ENCODE measurements at regions not wholly inside any gene's neighbourhood (a gene's known extent, or its start where the extent isn't known, plus 50 kb on each side); places are given as distances from the start of the nearest gene placed in this dataset.

GRCh38 chr9:119986205-119986604, 593.8 kb downstream of the CDK5RAP2 start:
- no peaks in the 10 kb centered on the region for H3K4me1 ChIP-seq (ENCODE audit: insufficient read depth, low read length)
- H3K27me3 Mint-ChIP-seq, result no peaks in the 10 kb centered on the region

DNA sequence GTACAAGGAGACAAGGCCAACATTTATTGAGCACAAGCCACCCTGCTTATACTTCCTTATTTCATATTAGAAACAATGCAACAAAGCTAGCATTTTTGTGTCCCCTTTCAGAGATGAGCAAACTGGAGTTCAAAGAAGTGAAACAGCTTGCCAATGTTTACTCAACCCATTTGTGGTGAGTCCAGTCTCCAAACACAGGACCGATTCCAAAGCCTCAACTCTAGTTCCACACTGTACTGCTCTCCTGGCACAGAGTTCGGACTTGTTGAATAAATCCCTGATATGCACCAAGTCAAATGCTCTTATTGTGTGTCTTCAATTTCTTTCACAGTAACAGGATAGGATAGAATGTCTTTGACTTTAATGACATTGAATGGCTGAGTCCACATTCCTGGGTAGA, 604.8 kb upstream of the BRINP1 start:
- H3K27me3 Mint-ChIP-seq, result peaks cover 2% of the 10 kb centered on the region in 2 donors

More at GRCh38 chr9:119986205-119986604, 593.8 kb downstream of the CDK5RAP2 start:
- Mint-ChIP-seq H3K27ac (no peak overlapping the region), H3K9me3 (no peaks in the 10 kb centered on the region), H3K36me3 (no peaks in the 10 kb centered on the region), H3K4me1 (no peaks in the 10 kb centered on the region), H3K4me3 (no peak overlapping the region)
- no peak overlapping the region for H3K4me3 ChIP-seq (ENCODE audit: low read length in 2 of 2)
- no peaks in the 10 kb centered on the region for H3K27me3 ChIP-seq (ENCODE audit: insufficient read depth, low read length)
- DNase-seq, result no peak
- POLR2A ChIA-PET (ENCODE audit: partially characterized antibody), result no interaction called here
- intact Hi-C loops (cut with micrococcal nuclease), result no loop called here
- CTCF ChIA-PET (ENCODE audit: partially characterized antibody), result no interaction called here
- H3K36me3 ChIP-seq (ENCODE audit: insufficient read depth, low read length), result no peaks in the 10 kb centered on the region
- no peaks in the 10 kb centered on the region for H3K9me3 ChIP-seq (ENCODE audit: control insufficient read depth in 1 of 2, low read length in 2 of 2)
- H3K27ac ChIP-seq (ENCODE audit: low read depth, low read length), result no peak overlapping the region

GRCh38 chr9:119968836-119969707, 599.8 kb upstream of the BRINP1 start:
- no peaks in the 10 kb centered on the region for H3K36me3 Mint-ChIP-seq
- Histone ChIP-seq H3K36me3 (ENCODE audit: insufficient read depth, low read length) (no peaks in the 10 kb centered on the region), H3K4me3 (ENCODE audit: low read length in 2 of 2) (no peak overlapping the region), H3K27ac (ENCODE audit: low read depth, low read length) (no peak overlapping the region), H3K9me3 (ENCODE audit: control insufficient read depth in 1 of 2, low read length in 2 of 2) (no peaks in the 10 kb centered on the region), H3K4me1 (ENCODE audit: insufficient read depth, low read length) (no peaks in the 10 kb centered on the region), H3K27me3 (ENCODE audit: insufficient read depth, low read length) (no peaks in the 10 kb centered on the region)
- no peaks in the 10 kb centered on the region for H3K9me3 Mint-ChIP-seq
- DNase-seq, result peak in 4 of 5 donors; percentile 1 to 9 (median 4)
- H3K27me3 Mint-ChIP-seq, result peaks cover 0 to 1% of the 10 kb centered on the region in 2 donors
- ChIA-PET CTCF (ENCODE audit: partially characterized antibody) (interaction anchor here (1.9 kb wide), 1 partner anchor 14 kb away, joined by 6 read pairs; no protein-coding TSS in a partner anchor), POLR2A (ENCODE audit: partially characterized antibody) (no interaction called here)
- intact Hi-C loops (cut with micrococcal nuclease), result no loop called here
- H3K4me3 Mint-ChIP-seq, result peak overlapping the region in 1 of 8 donors; percentile 3
- H3K4me1 Mint-ChIP-seq, result peaks cover 0 to 1% (median 0%) of the 10 kb centered on the region in 4 donors
- no peak overlapping the region for H3K27ac Mint-ChIP-seq

More for the DNA sequence above, 604.8 kb upstream of the BRINP1 start:
- Histone ChIP-seq H3K9me3 (ENCODE audit: control insufficient read depth in 1 of 2, low read length in 2 of 2) (no peaks in the 10 kb centered on the region), H3K4me3 (ENCODE audit: low read length in 2 of 2) (no peak overlapping the region), H3K4me1 (ENCODE audit: insufficient read depth, low read length) (no peaks in the 10 kb centered on the region), H3K27me3 (ENCODE audit: insufficient read depth, low read length) (no peaks in the 10 kb centered on the region), H3K27ac (ENCODE audit: low read depth, low read length) (no peak overlapping the region), H3K36me3 (ENCODE audit: insufficient read depth, low read length) (no peaks in the 10 kb centered on the region)
- Mint-ChIP-seq H3K4me1 (peaks cover 0 to under 1% (median 0%) of the 10 kb centered on the region in 4 donors), H3K36me3 (no peaks in the 10 kb centered on the region), H3K4me3 (no peak overlapping the region), H3K9me3 (peaks cover 0 to 4% (median 2%) of the 10 kb centered on the region in 8 donors), H3K27ac (no peak overlapping the region)
- CTCF ChIA-PET (ENCODE audit: partially characterized antibody), result no interaction called here
- intact Hi-C loops (cut with micrococcal nuclease), result no loop called here
- POLR2A ChIA-PET (ENCODE audit: partially characterized antibody), result no interaction called here
- DNase-seq, result no peak

DNA sequence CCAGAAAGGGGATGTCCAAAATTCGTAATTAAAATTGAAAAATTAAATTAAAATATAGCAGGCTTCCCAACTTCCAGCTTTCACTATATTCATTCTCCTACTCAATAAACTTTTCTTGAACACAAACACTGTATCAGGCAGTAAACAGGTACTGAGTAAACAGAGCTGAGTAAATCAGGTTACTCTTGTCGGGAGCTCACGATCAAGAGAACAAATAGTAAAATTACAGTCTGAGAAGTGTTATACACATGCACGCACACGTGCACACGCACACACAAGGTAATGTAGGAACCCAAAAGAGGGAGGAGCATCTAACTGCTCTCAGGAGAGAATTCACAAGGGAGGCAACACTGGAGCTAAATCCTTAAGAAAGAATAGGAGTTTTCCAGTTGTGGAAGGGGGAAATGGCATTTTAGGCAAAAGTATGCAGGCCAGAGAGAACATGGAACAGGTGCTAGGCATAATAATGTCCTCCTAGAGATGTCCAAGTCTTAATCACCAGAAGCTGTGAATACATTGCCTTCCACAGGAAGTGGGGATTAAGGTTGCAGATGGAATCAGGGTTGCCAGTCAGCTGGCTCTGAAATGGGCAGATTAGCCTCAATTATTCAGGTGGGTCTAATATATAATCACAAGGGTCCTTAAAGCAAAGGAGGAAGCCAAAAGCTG, 598.8 kb upstream of the BRINP1 start:
- Mint-ChIP-seq H3K4me3 (no peak overlapping the region), H3K36me3 (no peaks in the 10 kb centered on the region), H3K27me3 (peaks cover 0 to 1% of the 10 kb centered on the region in 2 donors), H3K4me1 (peaks cover 0 to 1% (median 0%) of the 10 kb centered on the region in 4 donors), H3K27ac (no peak overlapping the region), H3K9me3 (no peaks in the 10 kb centered on the region)
- Histone ChIP-seq H3K4me1 (ENCODE audit: insufficient read depth, low read length) (no peaks in the 10 kb centered on the region), H3K4me3 (ENCODE audit: low read length in 2 of 2) (no peak overlapping the region), H3K9me3 (ENCODE audit: control insufficient read depth in 1 of 2, low read length in 2 of 2) (no peaks in the 10 kb centered on the region), H3K36me3 (ENCODE audit: insufficient read depth, low read length) (no peaks in the 10 kb centered on the region), H3K27me3 (ENCODE audit: insufficient read depth, low read length) (no peaks in the 10 kb centered on the region), H3K27ac (ENCODE audit: low read depth, low read length) (no peak overlapping the region)
- intact Hi-C loops (cut with micrococcal nuclease), result no loop called here
- CTCF ChIA-PET (ENCODE audit: partially characterized antibody), result interaction anchor here (0.8 to 1.9 kb wide), 2 partner anchors 9 to 15 kb away, joined by 3 to 6 read pairs; no protein-coding TSS in a partner anchor
- POLR2A ChIA-PET (ENCODE audit: partially characterized antibody), result no interaction called here
- DNase-seq, result no peak

DNA sequence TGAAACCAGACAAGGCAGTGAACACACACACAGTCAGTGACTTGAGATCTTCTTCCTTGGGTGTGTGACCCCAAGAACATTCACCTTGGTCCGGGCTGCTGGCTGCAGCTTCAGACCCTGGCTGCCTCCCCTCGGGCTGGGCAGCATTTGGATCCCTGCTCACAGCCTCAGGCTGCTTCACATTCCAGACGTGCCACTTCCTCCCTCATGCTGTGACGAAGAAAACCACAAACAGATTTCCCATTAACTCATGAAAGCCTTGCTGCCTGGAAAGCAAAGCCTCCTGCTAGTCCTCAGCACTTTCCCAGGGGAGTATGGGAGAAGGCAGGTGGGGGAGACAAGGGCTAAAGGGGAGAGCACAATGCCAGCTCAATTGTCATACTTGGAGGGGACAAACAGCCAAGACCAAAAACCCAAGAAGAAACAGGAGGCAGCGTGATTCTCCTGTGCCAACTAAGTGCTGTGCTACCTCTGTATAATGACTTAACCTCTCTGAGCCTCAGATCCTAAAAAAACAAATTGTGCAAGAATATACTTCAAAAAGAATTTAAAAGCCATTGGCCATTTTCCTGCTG, 594.6 kb upstream of the BRINP1 start:
- Histone ChIP-seq H3K4me1 (ENCODE audit: insufficient read depth, low read length) (no peaks in the 10 kb centered on the region), H3K27me3 (ENCODE audit: insufficient read depth, low read length) (no peaks in the 10 kb centered on the region), H3K9me3 (ENCODE audit: control insufficient read depth in 1 of 2, low read length in 2 of 2) (no peaks in the 10 kb centered on the region), H3K4me3 (ENCODE audit: low read length in 2 of 2) (no peak overlapping the region), H3K27ac (ENCODE audit: low read depth, low read length) (no peak overlapping the region), H3K36me3 (ENCODE audit: insufficient read depth, low read length) (no peaks in the 10 kb centered on the region)
- Mint-ChIP-seq H3K27me3 (peaks cover 0 to 1% of the 10 kb centered on the region in 2 donors), H3K27ac (no peak overlapping the region), H3K9me3 (peaks cover 0 to 2% (median 0%) of the 10 kb centered on the region in 8 donors), H3K36me3 (no peaks in the 10 kb centered on the region), H3K4me3 (no peak overlapping the region), H3K4me1 (no peaks in the 10 kb centered on the region)
- no peak for DNase-seq
- CTCF ChIA-PET (ENCODE audit: partially characterized antibody), result no interaction called here
- intact Hi-C loops (cut with micrococcal nuclease), result no loop called here
- POLR2A ChIA-PET (ENCODE audit: partially characterized antibody), result no interaction called here

GRCh38 chr9:119963258-119963797, 594.1 kb upstream of the BRINP1 start:
- CTCF ChIA-PET (ENCODE audit: partially characterized antibody), result no interaction called here
- Mint-ChIP-seq H3K4me3 (no peak overlapping the region), H3K27me3 (peaks cover 0 to 1% of the 10 kb centered on the region in 2 donors), H3K4me1 (no peaks in the 10 kb centered on the region), H3K36me3 (no peaks in the 10 kb centered on the region), H3K27ac (no peak overlapping the region), H3K9me3 (peaks cover 0 to 2% (median 0%) of the 10 kb centered on the region in 8 donors)
- no peak for DNase-seq
- intact Hi-C loops (cut with micrococcal nuclease), result no loop called here
- Histone ChIP-seq H3K36me3 (ENCODE audit: insufficient read depth, low read length) (no peaks in the 10 kb centered on the region), H3K27ac (ENCODE audit: low read depth, low read length) (no peak overlapping the region), H3K4me3 (ENCODE audit: low read length in 2 of 2) (no peak overlapping the region), H3K9me3 (ENCODE audit: control insufficient read depth in 1 of 2, low read length in 2 of 2) (no peaks in the 10 kb centered on the region), H3K27me3 (ENCODE audit: insufficient read depth, low read length) (no peaks in the 10 kb centered on the region), H3K4me1 (ENCODE audit: insufficient read depth, low read length) (no peaks in the 10 kb centered on the region)
- POLR2A ChIA-PET (ENCODE audit: partially characterized antibody), result no interaction called here
